WTC11 (cell line): ENCODE measurements at regions not wholly inside any gene's neighbourhood (a gene's known extent, or its start where the extent isn't known, plus 50 kb on each side); places are given as distances from the start of the nearest gene placed in this dataset.

ENCODE experiments used
- ATAC-seq: fragments of 200-7000 bp; cut with Tn5 transposase; 2 replicates; pipeline ENCODE4 v1.10.0; 2021; ENCODE audit warnings: mild to moderate bottlenecking, moderate library complexity
- CTCF ChIA-PET: fragments of 300-600 bp; sonication (Branson Sonifier 250); formaldehyde crosslinking; loops from one replicate; lab custom pipeline; 2021; ENCODE audit warnings: antibody characterized with exemption; lab: Charles Lee
- POLR2A ChIA-PET: fragments of 350-600 bp; sonication (Branson Sonifier 250); formaldehyde crosslinking; loops from one replicate; lab custom pipeline; 2021; ENCODE audit warnings: antibody characterized with exemption; lab: Charles Lee
- DNase-seq: peaks from one replicate; pipeline ENCODE4 v3.0.0; 2021; ENCODE audit warnings: low spot score
- H3K27ac Mint-ChIP-seq: 2 replicates; pipeline ENCODE4 v1.8.0; 2021; ENCODE audit warnings: mixed read lengths
- H3K27me3 Mint-ChIP-seq: 2 replicates; pipeline ENCODE4 v1.8.0; 2021; ENCODE audit warnings: low read depth, mild to moderate bottlenecking, moderate library complexity, mixed read lengths
- H3K36me3 Mint-ChIP-seq: 2 replicates; pipeline ENCODE4 v1.8.0; 2021; ENCODE audit warnings: mixed read lengths
- H3K4me1 Mint-ChIP-seq: 2 replicates; pipeline ENCODE4 v1.8.0; 2022; ENCODE audit warnings: mixed read lengths
- H3K4me3 Mint-ChIP-seq: 2 replicates; pipeline ENCODE4 v1.8.0; 2021; ENCODE audit warnings: mild to moderate bottlenecking, moderate library complexity, mixed read lengths
- H3K9me3 Mint-ChIP-seq: 2 replicates; pipeline ENCODE4 v1.8.0; 2021; ENCODE audit warnings: mixed read lengths
- ATF1 ChIP-seq: sonication (generic); formaldehyde crosslinking; IDR thresholded peaks from 2 replicates; pipeline ENCODE4 v1.8.1; 2023; ENCODE audit warnings: mild to moderate bottlenecking, moderate library complexity, missing genetic modification reagents
- CBFB ChIP-seq: sonication (generic); formaldehyde crosslinking; IDR thresholded peaks from 2 replicates; pipeline ENCODE4 v1.8.1; 2022; ENCODE audit warnings: mild to moderate bottlenecking, low read depth, missing genetic modification reagents
- FOXP4 ChIP-seq: sonication (generic); formaldehyde crosslinking; IDR thresholded peaks from 2 replicates; pipeline ENCODE4 v1.8.0; 2022; ENCODE audit warnings: mild to moderate bottlenecking, missing genetic modification reagents
- HMGXB4 ChIP-seq: sonication (generic); formaldehyde crosslinking; IDR thresholded peaks from 2 replicates; pipeline ENCODE4 v1.8.1; 2023; ENCODE audit warnings: mild to moderate bottlenecking, moderate library complexity, missing genetic modification reagents
- JAZF1 ChIP-seq: fragments of 250-450 bp; sonication (Bioruptor Pico); IDR thresholded peaks from 2 replicates; pipeline ENCODE4 v1.9.0; 2021; ENCODE audit warnings: moderate library complexity, mild to moderate bottlenecking, inconsistent platforms
- JUN ChIP-seq: sonication (generic); formaldehyde crosslinking; IDR thresholded peaks from 2 replicates; pipeline ENCODE4 v1.8.0; 2023; ENCODE audit warnings: mild to moderate bottlenecking, missing genetic modification reagents
- MYBL2 ChIP-seq: sonication (generic); formaldehyde crosslinking; IDR thresholded peaks from 2 replicates; pipeline ENCODE4 v1.8.1; 2023; ENCODE audit warnings: mild to moderate bottlenecking, moderate library complexity, missing genetic modification reagents
- NFATC4 ChIP-seq: fragments of 250-450 bp; sonication (Bioruptor Pico); IDR thresholded peaks from 2 replicates; pipeline ENCODE4 v1.9.0; 2021; ENCODE audit warnings: mild to moderate bottlenecking
- NR1H2 ChIP-seq: sonication (generic); formaldehyde crosslinking; IDR thresholded peaks from 2 replicates; pipeline ENCODE4 v1.9.0; 2021; ENCODE audit warnings: mild to moderate bottlenecking, moderate library complexity, missing genetic modification reagents
- PRDM15 ChIP-seq: sonication (generic); formaldehyde crosslinking; IDR thresholded peaks from 2 replicates; pipeline ENCODE4 v1.8.0; 2022; ENCODE audit warnings: missing genetic modification reagents
- RELA ChIP-seq: sonication (generic); formaldehyde crosslinking; IDR thresholded peaks from 2 replicates; pipeline ENCODE4 v1.8.1; 2022; ENCODE audit warnings: missing genetic modification reagents, mild to moderate bottlenecking, borderline replicate concordance
- SOX15 ChIP-seq: fragments of 250-450 bp; sonication (Bioruptor Pico); IDR thresholded peaks from 2 replicates; pipeline ENCODE4 v1.9.0; 2021; ENCODE audit warnings: mild to moderate bottlenecking
- TCF7 ChIP-seq: sonication (generic); formaldehyde crosslinking; IDR thresholded peaks from 2 replicates; pipeline ENCODE4 v1.8.0; 2022; ENCODE audit warnings: mild to moderate bottlenecking, low read depth, missing genetic modification reagents, moderate library complexity
- TEAD1 ChIP-seq: sonication (generic); formaldehyde crosslinking; IDR thresholded peaks from 2 replicates; pipeline ENCODE4 v1.8.0; 2022; ENCODE audit warnings: mild to moderate bottlenecking, missing genetic modification reagents
- ZNF263 ChIP-seq: sonication (generic); formaldehyde crosslinking; IDR thresholded peaks from 2 replicates; pipeline ENCODE4 v1.8.1; 2022; ENCODE audit warnings: low read depth, mild to moderate bottlenecking, moderate library complexity, missing genetic modification reagents
- TF ChIP-seq, protein P1 (sequence below): fragments of 250-450 bp; sonication (Bioruptor Pico); IDR thresholded peaks from 2 replicates; pipeline ENCODE4 v1.9.0; 2021; ENCODE audit warnings: moderate library complexity, mild to moderate bottlenecking, inconsistent platforms, borderline replicate concordance
- TF ChIP-seq, protein P2 (sequence below): sonication (generic); formaldehyde crosslinking; IDR thresholded peaks from 2 replicates; pipeline ENCODE4 v1.8.0; 2022; ENCODE audit warnings: mild to moderate bottlenecking, missing genetic modification reagents

- TF ChIP-seq ZNF263 (CRISPR knock-in tag): no peak
- no peak for TF ChIP-seq JAZF1 (CRISPR knock-in tag)
- no peak for TF ChIP-seq TEAD1 (CRISPR knock-in tag)
Measured at GRCh38 chr7:17595546-17595945, 297.1 kb downstream of the AHR start (continued).

DNA sequence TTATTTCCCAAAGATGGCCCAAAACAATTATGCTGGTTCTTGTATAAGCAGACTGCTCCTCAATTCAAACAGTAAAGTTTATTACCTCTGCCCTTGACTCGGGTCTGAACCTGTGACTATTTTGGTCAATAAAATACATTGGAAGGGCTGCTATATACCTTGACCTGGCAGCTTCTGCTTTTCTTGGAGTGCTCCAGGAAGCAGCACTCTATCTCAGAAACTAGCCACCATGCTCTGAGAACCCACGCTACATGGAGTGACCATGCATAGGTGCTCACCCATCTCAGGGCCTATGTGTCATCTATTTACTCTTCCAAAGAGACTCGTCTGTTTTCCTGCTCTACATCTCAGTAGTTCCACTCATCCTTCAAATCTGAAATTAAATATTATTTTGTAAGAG is 299.9 kb downstream of the AHR start:
- TF ChIP-seq FOXP4 (no peak), RELA (CRISPR knock-in tag) (no peak)
- H3K9me3 Mint-ChIP-seq: peaks cover 7% of the 10 kb centered on the region
- no peak for DNase-seq
- no peaks in the 10 kb centered on the region for H3K36me3 Mint-ChIP-seq
- no peak for ATAC-seq
- no peak overlapping the region for H3K27ac Mint-ChIP-seq
- ChIA-PET CTCF (no interaction called here), POLR2A (no interaction called here)
- peaks cover 4% of the 10 kb centered on the region; the same call in 1 of the 2 replicates for H3K4me1 Mint-ChIP-seq
- no peak overlapping the region for H3K4me3 Mint-ChIP-seq
- no peaks in the 10 kb centered on the region for H3K27me3 Mint-ChIP-seq

DNA sequence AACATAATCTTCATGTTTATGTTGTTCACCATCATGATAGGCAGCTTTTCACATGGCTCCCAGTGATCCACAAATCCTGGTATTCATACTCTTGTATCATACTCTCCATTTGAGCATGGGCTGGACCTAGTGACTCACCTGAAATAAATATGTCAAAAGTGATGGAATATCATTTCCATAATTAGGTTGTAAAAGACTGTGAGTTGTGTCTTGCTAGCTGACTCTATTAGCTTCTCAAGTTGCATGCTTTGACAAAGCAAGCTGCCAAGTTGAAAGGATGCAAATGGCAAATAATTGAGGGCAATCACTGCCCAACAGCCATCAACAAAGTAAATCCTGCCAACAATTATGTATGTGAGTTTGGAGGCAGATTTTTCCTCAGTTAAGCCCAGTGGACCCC is 300.4 kb downstream of the AHR start:
- peaks cover 4% of the 10 kb centered on the region; the same call in 1 of the 2 replicates for H3K4me1 Mint-ChIP-seq
- no peak for TF ChIP-seq NR1H2 (CRISPR knock-in tag)
- TF ChIP-seq, all 79 proteins: peak for 0
- no peaks in the 10 kb centered on the region for H3K36me3 Mint-ChIP-seq
- no peaks in the 10 kb centered on the region for H3K27me3 Mint-ChIP-seq
- no peak overlapping the region for H3K4me3 Mint-ChIP-seq
- DNase-seq (no peak), ATAC-seq (no peak)
- H3K9me3 Mint-ChIP-seq: peaks cover 12% of the 10 kb centered on the region
- POLR2A ChIA-PET: no interaction called here
- CTCF ChIA-PET: no interaction called here
- H3K27ac Mint-ChIP-seq: no peak overlapping the region

DNA sequence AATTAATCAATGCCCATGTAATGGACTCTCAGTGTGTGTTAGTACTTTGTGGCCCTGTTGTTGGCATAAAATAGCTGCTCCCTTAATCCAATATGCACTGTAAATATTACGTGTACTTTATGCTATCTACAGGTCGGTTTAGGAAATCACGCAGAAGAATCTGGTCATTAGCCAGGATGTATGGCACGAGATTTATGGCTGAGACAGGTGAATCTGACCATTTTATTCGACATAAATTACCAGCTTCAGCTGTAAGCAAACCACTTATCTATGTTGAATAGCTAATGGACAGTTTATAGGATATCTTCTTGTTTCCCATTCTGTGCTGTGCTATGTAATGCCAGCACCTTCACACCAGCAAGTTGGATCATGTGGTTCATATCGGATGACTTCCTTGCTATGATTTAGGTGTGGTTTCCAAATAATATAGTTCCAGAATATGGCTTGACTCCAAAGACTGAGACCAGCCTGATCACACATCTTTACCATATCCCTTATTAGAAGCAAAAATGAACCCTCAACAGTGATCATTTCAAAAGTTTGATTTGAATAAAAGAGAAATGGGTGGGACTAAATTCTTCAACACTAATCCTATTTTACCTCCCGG is 301.4 kb downstream of the AHR start:
- no peak for DNase-seq
- Mint-ChIP-seq H3K4me3 (no peak overlapping the region), H3K36me3 (no peaks in the 10 kb centered on the region), H3K4me1 (peaks cover 4% of the 10 kb centered on the region; the same call in 1 of the 2 replicates), H3K9me3 (peaks cover 14% of the 10 kb centered on the region), H3K27ac (no peak overlapping the region), H3K27me3 (no peaks in the 10 kb centered on the region)
- ATAC-seq: no peak
- POLR2A ChIA-PET: interaction anchor here (0.8 kb wide), 1 partner anchor 8 kb away, joined by 3 read pairs; no protein-coding TSS in a partner anchor
- TF ChIP-seq NR1H2 (CRISPR knock-in tag) (no peak), CBFB (CRISPR knock-in tag) (no peak), TCF7 (no peak), SOX15 (CRISPR knock-in tag) (no peak), MYBL2 (CRISPR knock-in tag) (no peak), ZNF263 (CRISPR knock-in tag) (no peak), FOXP4 (no peak), NFATC4 (CRISPR knock-in tag) (no peak), HMGXB4 (CRISPR knock-in tag) (no peak), PRDM15 (CRISPR knock-in tag) (no peak), RELA (CRISPR knock-in tag) (no peak), JUN (CRISPR knock-in tag) (no peak), ATF1 (CRISPR knock-in tag) (no peak)
- TF ChIP-seq, protein P1, sequence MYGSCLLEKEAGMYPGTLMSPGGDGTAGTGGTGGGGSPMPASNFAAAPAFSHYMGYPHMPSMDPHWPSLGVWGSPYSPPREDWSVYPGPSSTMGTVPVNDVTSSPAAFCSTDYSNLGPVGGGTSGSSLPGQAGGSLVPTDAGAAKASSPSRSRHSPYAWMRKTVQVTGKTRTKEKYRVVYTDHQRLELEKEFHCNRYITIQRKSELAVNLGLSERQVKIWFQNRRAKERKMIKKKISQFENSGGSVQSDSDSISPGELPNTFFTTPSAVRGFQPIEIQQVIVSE (CRISPR knock-in tag): no peak
- TF ChIP-seq, protein P2, sequence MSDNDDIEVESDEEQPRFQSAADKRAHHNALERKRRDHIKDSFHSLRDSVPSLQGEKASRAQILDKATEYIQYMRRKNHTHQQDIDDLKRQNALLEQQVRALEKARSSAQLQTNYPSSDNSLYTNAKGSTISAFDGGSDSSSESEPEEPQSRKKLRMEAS (CRISPR knock-in tag): no peak
- CTCF ChIA-PET: no interaction called here
